NOMO-1 (cell line): ENCODE measurements at regions not wholly inside any gene's neighbourhood (a gene's known extent, or its start where the extent isn't known, plus 50 kb on each side); places are given as distances from the start of the nearest gene placed in this dataset.
A peak's percentile ranks its signal among the peaks of the same experiment; 100 is the strongest.
"Not testable (repeated sequence)": the region's sequence is repeated elsewhere in the genome, so short reads cannot be mapped to it uniquely, and the experiment has no call there.

Experiments used
- DNase-seq, 2 experiments: peaks; one replicate each; lab custom pipeline; 2025; ENCODE audit not compliant: unreplicated experiment in 2 of 2; lab: John Stamatoyannopoulos, UW

GRCh38 chr21:30104241-30104640, 62.4 kb downstream of the CLDN17 start:
- no peak for DNase-seq

DNA sequence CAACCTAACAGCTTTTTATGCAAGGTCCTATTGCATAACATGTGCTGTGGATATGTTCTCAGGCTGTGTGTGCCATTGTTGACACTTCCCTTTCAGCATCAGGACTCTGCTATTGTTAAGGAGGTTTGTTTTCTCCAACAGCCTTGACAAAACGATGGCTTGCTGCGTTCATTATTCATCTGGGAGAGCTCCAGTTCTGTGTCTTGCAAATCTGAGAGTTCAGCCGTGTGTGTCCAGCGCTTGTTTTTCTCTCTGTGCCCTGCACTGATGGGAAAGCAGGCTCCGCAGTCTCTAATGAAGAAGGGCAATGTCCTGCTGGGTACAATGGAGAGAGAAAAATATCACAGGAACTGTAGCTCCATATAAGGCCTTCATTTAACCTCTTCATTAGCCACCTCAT, 63.7 kb downstream of the CLDN17 start:
- DNase-seq: peak; percentile 42 to 52

- no peak for DNase-seq
Measured at GRCh38 chr21:30101967-30102366, 64.6 kb downstream of the CLDN17 start.

DNA sequence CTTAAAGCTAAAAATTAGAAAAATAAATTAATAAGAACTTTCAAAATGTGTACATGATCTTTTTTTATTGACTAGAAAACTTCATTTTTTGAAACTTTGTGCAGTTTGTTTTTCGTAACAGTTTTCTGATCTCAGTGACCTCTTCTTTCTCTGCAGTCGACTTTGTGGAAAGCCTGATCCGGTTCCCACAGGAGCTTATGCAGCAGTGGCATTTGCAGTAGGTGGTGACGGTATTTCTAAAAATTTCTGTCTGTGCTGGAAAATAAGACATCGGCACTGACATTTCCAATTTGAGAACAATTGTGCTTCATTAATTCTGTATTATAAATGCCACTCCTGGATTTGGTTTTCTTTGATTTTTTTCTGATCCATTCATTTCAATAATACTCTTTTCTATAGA, 68.8 kb downstream of the CLDN17 start:
- DNase-seq: no peak

DNA sequence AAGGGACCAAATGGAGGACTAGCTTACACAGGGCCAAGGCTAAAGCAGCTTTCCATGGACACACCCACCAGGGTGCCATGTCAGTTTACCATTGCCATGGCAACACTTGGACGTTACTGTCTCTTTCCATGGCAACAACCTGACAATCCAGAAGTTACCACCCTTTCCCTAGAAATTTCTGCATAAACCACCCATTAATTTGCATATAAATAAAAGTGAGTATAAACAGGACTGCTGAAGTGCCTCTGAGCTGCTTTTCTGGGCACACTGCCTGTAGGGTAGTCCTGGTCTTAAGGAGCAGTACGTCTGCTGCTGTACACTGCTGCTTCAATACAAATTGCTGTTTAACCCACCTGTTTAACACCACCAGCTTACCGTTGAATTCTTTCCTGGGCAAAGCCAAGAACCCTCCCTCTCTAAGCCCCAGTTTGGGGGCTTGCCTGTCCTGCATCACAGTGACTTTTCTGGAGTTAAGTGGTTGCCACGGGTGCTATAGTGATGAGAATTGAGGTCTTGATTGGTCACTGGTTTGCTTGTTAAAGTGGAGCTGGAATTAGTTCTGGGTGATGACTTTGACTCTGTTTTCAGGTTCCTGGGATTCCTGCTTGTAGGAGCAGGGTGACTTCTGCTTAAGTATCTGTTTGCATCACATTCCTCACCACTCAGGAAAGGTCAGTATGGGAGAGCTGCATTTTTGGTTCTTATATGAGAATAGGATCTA, 83.2 kb downstream of the CLDN17 start:
- no peak for DNase-seq

- DNase-seq: no peak
Measured at GRCh38 chr21:30081506-30081905, 85.1 kb downstream of the CLDN17 start.

GRCh38 chr21:30072496-30072895, 94.1 kb downstream of the CLDN17 start:
- DNase-seq: peak; percentile 29 to 35

DNA sequence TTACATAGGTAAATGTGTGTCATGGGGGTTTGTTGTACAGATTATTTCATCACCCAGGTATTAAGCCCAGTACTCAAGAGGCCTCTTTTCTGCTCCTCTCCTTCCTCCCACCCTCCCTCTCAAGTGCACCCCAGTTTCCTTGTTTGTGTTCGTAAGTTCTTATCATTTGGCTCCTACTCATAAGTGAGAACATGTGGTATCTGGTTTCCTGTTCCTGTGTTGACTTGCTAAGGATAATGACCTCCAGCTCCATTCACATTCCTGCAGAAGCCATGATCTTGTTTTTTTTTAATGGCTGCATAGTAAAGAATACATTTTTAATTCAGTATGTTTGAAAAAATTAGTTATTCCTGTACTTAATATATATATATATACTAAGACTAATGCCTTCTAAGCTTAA, 107.7 kb downstream of the CLDN17 start:
- no peak for DNase-seq

DNA sequence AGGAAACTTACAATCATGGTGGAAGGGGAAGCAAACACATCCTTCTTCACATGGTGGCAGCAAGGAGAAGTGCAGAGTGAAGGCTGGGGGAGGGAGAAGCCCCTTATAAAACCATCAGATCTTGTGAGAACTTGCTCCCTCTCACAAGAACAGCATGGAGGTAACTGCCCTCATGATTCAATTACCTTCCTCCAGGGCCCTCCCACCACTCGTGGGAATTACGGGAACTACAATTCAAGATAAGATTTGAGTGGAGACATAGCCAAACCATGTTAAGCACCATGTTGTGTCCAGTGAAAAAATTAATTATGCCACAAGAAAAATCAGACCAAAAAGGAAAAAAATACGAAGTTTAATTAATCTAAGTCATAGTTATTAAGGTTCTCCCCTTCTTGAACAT, 109.5 kb downstream of the CLDN17 start:
- no peak for DNase-seq

- DNase-seq: no peak
Measured at GRCh38 chr21:30048570-30048969, 108.8 kb upstream of the GRIK1 start.

- DNase-seq: no peak
Measured at GRCh38 chr21:30044447-30045064, 104.8 kb upstream of the GRIK1 start.

DNA sequence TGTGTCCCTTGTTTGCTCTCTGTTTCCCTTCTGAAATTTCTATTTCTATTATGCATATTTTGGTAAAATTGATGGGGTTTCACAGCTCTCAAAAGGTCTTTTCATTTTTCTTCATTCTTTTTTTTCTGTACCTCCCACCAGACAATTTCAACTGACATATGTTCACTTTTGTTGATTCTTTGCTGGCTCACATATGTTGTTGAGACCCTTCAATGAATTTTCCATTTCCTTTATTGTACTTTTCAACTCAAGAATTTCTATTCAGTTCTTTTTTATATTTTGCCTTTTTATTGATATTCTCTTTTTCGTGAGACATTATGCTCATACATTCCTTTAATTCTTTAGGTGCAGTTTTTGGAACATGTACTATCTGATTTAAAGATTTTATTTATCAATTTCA, 102.6 kb upstream of the GRIK1 start:
- DNase-seq: no peak

DNA sequence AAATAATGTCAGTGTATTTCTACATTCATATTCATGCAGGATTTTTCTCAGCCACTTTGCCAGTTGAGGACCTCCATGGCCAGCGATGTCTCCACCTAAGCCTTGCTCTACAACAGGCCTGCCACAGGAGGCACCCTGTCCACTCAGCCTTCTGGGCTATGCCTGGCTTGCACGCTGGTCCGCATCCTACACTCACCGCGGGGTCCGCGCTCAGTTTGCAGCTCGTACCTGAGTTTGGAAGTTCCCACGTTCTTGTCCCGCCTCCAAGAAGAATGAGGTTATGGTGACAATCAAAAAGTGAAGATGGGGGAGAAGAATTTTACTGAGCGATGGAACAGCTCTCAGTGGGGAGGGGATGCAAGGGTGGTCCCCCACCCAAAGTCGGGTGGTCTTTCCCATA, 93.6 kb upstream of the GRIK1 start:
- no peak for DNase-seq

- no peak for DNase-seq
Measured at GRCh38 chr21:30030416-30030815, 90.6 kb upstream of the GRIK1 start.

- no peak for DNase-seq
Measured at GRCh38 chr21:30028537-30028936, 88.7 kb upstream of the GRIK1 start.

DNA sequence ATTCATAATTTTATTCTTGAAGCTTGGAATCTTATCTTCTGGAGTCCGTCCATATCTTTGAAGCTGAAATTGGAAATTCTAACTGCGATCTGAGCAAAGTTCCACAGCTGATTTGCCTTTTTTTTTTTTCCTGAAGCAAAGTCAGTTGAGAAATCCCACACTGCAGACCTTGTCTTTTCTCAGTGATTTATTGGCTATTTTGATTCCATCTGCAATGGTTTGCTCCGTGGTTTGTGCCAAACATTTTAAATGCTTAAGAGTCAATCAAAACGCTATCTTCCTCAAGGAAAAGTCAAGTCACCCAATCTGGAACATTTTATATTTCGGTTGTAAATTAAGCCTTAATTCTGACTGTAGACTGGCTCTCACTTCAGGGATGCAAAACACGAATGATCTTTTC, 88.2 kb upstream of the GRIK1 start:
- DNase-seq: no peak

GRCh38 chr21:30023056-30023455, 83.3 kb upstream of the GRIK1 start:
- not testable (repeated sequence) for DNase-seq

- no peak for DNase-seq
Measured at GRCh38 chr21:30014886-30015285, 75.1 kb upstream of the GRIK1 start.

DNA sequence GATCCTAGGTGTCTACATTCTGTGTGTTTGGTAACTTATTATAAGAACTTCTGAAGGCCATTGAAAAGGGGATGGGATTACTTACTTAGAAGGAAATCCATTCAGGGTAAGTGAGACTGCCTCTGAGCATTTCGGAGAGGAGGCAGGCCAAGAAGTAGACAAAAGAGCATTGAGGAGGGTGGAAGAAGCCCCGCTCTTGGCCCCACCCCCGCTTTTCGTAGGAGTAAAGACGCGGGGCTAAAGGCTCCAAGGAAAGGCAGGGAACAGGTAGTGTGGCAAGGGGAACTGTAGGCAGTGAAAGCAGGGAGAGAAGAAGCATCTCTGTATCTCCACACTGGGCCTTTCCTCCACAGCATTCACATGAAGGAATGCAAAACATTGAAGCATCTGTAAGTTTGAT, 51.8 kb upstream of the GRIK1 start:
- no peak for DNase-seq

DNA sequence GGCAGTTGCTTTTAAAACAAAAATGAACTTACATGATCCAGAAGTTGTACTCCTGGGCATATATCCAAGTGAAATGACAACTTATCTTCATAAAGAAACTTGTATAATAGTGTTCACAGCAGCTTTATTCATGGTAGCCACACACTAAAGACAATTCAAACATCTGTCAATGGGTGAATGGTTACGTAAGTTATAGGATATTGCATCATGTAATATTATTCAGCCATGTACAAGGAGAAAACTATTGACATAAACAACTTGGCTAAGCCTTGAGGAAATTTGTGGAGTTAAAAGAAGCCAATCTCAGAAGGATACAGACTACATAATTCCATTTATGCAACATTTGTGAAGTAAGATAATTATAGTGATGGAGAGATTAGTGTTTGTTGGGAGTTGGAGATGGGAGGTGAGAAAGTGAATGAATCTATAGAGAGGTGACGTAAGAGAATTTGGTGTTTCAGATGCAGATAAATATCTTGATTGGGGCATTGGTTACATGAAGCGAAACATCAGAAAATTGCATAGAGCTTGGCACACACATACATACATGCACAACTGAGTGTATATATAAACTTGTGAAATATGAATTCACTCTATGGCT, 49.9 kb upstream of the GRIK1 start:
- DNase-seq: no peak
